Hematopoietic multipotent progenitor cell (in vitro differentiated cells): ENCODE measurements at regions not wholly inside any gene's neighbourhood (a gene's known extent, or its start where the extent isn't known, plus 50 kb on each side); places are given as distances from the start of the nearest gene placed in this dataset.
A peak's percentile ranks its signal among the peaks of the same experiment; 100 is the strongest.
"Not testable (repeated sequence)": the region's sequence is repeated elsewhere in the genome, so short reads cannot be mapped to it uniquely, and the experiment has no call there.

ENCODE experiments used
- DNase-seq, 3 donors: peaks; one replicate each; pipeline ENCODE4 v3.0.0-alpha.2; 2011 to 2015; ENCODE audit warnings: low read depth in 2 of 3, low spot score in 2 of 3

- DNase-seq = no peak
Observed at GRCh38 chr4:159906517-159906916, 803.6 kb downstream of the RAPGEF2 start.

DNA sequence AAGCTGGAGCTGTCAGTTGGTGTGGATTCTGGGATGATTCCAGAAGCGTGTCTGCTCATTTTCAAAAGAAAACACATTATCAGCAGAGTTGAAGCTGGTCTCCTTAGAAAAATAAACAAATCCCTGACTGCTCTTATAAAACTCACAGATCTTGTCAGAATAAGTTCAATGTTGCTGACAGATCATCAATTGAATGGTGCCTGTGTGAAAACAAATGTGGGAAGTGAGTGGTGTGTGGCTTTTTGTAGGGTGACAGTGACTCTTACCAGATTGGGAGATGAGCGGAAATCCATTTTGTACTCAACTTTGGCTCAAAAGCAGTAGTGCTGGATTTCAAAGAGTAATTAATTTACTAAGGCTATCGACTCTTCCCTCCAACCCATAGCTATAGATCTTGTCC, 807.8 kb downstream of the RAPGEF2 start:
- no peak for DNase-seq

- DNase-seq = no peak
Observed at GRCh38 chr4:159922119-159922518, 819.2 kb downstream of the RAPGEF2 start.

DNA sequence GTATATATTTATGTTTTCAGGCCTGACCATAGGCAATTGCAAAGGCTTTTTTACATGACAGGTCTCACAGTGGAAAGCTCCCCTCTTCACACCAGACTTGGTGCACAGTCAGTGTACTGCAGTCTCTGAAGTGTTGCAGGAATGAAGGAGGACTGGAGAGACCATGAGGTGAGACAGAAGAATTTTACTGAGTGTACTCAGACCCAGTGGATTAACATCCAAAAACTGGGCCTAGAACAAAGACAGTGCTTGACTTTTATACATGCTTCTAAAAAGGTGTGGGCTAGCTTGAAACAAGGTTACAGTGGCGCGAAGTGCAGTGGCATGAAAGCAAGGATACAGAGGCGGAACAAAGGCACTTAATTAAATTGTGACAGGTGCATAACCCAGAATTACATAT, 822.9 kb downstream of the RAPGEF2 start:
- DNase-seq = no peak

GRCh38 chr4:159926871-159927270, 824.0 kb downstream of the RAPGEF2 start:
- DNase-seq = no peak

GRCh38 chr4:159927781-159928180, 824.9 kb downstream of the RAPGEF2 start:
- DNase-seq = no peak

DNA sequence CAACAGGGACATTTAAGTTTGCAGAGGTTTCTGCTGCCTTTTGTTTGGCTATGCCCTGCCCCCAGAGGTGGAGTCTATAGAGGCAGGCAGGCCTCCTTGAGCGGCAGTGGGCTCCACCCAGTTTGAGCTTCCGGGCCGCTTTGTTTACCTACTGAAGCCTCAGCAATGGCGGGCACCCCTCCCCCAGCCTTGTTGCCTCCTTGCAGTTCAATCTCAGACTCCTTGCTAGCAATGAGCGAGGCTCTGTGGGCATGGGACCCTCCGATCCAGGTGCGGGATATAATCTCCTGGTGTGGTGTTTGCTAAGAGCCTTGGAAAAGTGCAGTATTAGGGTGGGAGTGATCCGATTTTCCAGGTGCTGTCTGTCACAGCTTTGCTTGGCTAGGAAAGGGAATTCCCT, 831.7 kb downstream of the RAPGEF2 start:
- DNase-seq = not testable (repeated sequence)

DNA sequence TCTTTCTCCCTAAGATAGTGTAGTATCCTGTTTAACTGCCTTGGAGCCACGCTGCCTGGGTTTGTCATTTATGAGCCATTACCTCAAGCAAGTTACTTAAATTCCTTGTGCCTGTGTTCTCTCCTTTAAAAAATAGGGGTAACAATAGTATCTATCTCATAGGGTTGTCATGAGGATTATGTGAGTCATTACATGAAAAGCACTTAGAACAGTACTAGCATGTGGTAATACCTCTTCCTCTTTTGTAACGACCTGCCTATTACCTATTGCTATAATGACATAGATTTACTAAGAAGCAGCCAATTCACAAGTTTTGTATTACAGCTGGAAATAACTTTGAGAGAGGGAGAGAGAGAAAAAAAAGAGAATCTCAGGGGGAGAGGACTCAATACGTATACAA, 834.7 kb downstream of the RAPGEF2 start:
- DNase-seq = no peak

DNA sequence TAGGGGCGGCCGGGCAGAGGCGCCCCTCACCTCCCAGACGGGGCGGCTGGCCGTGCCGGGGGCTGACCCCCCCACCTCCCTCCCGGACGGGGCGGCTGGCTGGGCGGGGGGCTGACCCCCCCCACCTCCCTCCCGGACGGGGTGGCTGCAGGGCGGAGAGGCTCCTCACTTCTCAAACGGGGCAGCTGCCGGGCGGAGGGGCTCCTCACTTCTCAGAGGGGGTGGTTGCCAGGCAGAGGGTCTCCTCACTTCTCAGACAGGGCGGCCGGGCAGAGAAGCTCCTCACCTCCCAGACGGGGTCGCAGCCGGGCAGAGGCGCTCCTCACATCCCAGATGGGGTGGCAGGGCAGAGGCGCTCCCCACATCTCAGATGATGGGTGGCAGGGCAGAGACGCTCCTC, 836.8 kb downstream of the RAPGEF2 start:
- DNase-seq = not testable (repeated sequence)

- no peak for DNase-seq
Observed at GRCh38 chr4:159941076-159941475, 838.2 kb downstream of the RAPGEF2 start.

- no peak for DNase-seq
Observed at GRCh38 chr4:159944477-159944876, 841.6 kb downstream of the RAPGEF2 start.

- DNase-seq = peak in 2 of 3 donors; percentile 10 to 32
Observed at GRCh38 chr4:159946983-159947615, 844.2 kb downstream of the RAPGEF2 start.

DNA sequence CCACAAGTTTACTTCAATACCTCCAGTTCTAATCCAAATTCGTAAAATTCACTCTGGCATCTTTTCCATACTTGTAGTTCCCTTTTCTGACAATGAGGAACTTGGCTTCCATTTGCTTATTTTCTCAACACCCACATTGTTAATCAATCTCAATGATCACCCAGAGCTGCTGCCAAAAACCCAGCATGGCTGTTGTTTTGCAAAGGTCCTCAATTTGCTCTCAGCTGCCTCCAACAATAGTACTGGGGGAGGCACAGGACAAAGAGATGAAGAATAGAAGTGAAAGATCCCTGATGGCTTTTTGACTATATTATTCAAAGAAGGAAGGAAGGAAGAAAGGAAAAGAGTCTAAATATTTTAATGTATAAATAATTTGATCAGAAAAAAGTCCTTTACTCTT, 847.8 kb downstream of the RAPGEF2 start:
- no peak for DNase-seq

- no peak for DNase-seq
Observed at GRCh38 chr4:159966746-159967145, 863.9 kb downstream of the RAPGEF2 start.

- not testable (repeated sequence) for DNase-seq
Observed at GRCh38 chr4:159976871-159977482, 874.1 kb downstream of the RAPGEF2 start.

DNA sequence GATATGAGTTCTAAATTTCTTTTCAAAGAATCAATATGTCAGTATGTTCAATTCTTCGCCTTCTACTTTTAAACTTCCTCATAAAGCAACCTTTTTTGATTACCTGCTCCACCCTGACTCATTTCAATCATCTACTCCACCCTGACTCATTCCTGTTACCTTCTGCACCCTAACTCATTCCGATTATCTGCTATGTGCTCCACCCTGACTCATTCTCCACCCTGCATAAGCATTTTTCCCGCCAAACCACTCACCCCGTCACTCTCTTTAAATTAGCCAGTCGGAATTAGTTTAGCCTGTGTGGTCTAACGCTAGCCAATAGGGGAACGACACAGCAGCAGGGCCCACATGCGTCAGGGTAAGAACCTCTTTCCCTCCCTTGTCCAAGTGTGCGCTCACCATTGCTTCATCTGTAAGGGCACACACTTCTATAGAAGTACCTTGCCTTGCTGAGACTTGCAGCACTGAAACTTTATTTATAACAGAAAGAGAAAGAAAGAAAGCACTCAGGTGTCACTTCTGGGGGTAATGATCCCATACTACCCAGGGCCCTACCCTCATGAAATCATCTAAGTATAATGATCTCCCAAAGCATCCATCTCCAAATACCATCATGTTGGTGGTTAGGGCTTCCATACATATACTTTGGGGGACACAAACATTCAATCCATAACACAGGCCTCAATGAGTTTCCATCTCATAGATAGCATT, 875.2 kb downstream of the RAPGEF2 start:
- no peak for DNase-seq

GRCh38 chr4:159979351-159979750, 876.5 kb downstream of the RAPGEF2 start:
- no peak for DNase-seq

DNA sequence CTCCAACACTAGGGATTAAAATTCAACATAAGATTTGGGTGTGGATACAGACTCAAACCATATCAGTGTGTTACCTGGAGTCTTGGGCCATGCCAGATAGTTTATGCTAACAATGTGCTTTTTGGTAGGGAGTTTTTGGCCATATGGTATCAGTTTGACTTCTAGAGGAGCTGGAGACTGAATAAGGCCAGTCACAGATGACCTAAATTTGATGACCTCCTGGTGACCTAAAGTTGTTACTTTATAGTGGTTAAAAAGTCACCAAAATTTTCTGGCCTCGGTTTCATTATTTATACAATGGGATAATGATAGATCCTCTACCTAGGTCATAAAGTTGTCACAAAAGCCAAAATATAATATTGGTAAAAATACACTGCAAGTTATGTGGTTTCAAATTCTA, 877.1 kb downstream of the RAPGEF2 start:
- no peak for DNase-seq

- no peak for DNase-seq
Observed at GRCh38 chr4:159980826-159981468, 878.1 kb downstream of the RAPGEF2 start.

DNA sequence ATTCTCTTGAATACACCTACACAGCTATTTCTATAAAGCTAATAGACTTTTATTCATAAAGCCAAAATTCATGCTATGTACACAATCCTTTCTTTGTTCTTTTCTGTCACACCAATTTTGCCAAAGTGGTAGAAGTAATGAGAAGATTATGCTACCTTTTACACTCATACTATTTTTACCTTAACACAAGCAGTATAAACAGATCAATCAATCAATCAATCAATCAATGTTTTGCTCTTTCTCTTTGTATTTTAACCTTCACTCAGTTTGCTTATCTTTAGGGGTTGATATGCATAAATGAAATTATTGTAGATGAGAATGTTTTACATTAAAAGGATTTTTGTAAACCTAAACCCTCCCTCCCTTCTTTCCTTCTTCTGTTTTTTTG, 878.6 kb downstream of the RAPGEF2 start:
- no peak for DNase-seq

DNA sequence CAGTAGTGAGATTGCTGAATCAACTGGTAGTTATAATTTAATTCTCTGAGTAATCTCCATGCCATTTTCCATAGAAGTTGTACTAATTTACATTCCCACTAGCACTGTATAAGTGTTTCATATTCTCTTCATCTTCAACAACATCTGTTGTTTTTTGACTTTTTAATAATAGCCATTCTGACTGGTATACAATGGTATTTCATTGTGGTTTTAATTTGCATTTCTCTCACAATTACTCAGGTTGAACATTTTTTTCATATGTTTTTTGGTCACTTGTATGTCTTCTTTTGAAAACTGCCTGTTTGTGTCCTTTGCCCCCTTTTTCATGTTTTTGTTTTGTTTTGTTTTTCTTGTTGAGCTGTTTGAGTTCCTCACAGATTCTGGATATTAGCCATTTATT, 880.2 kb downstream of the RAPGEF2 start:
- no peak for DNase-seq
